ENCODE measurements at regions not wholly inside any gene's neighbourhood (a gene's known extent, or its start where the extent isn't known, plus 50 kb on each side); places are given as distances from the start of the nearest gene placed in this dataset.

DNA sequence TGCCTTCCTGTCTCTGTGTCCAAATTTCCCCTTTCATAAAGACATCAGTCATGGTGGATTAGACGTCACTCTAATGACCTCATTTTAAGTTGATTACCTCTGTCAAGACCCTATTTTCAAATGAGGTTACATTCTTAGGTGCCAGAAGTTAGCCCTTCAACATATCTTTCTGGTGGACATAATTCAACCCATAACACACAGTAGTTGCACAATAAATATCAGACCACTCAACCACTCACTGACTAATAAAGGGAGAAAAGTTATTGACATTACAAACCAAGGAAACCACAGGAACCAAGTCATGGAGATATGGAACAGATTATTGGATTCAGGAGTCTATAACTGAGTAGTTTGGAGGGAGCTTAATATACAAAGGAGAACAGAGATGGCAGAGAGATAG lies 377.4 kb upstream of the ACVR2A start:
- Histone ChIP-seq H3K9me3 (no peaks in the 10 kb centered on the region), H3K4me1 (no peaks in the 10 kb centered on the region), H3K27ac (no peak overlapping the region), H3K27me3 (no peaks in the 10 kb centered on the region), H3K4me3 (no peak overlapping the region), H3K36me3 (no peaks in the 10 kb centered on the region)
- no peak for TF ChIP-seq CTCF (IDR thresholded peaks at IDR 0.05)
- DNase-seq (no peak), ATAC-seq (no peak)
- intact Hi-C loops (cut with DNase I) = no loop called here

DNA sequence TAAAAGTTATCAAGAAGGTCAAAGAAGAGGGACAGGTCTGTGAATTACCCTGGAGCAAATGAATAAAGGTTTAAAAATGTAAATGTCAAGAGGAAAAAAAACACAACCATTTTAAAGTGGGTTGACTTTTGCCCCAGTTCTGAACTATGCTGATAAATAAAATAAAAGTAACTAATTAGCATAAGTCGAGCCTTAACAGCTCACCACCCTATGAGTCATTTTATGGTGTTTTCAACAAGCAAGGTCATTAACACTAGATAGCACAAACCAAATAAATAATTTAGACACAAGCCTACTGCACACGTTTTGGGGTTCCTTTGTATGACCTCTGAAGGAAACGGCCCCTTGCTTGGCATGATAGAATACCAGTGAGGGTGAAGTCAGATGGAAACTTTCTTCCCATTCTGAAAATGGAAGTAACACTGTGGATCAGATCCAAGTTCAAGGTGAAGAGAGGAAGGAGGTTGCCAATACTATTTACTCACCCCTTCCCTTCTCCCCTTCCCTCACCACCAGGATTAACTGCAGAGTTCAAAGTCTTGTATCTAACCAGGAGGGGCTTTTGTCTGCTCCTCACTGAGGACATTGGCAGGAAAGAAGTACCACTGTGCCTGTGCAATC lies 380.0 kb upstream of the ACVR2A start:
- ATAC-seq = no peak
- H3K9me3 ChIP-seq = no peaks in the 10 kb centered on the region
- no peak overlapping the region for H3K27ac ChIP-seq
- H3K36me3 ChIP-seq = no peaks in the 10 kb centered on the region
- intact Hi-C loops (cut with DNase I) = no loop called here
- no peak overlapping the region for H3K4me3 ChIP-seq
- TF ChIP-seq CTCF (IDR thresholded peaks at IDR 0.05) = no peak
- no peaks in the 10 kb centered on the region for H3K4me1 ChIP-seq
- no peaks in the 10 kb centered on the region for H3K27me3 ChIP-seq
- no peak for DNase-seq

- Histone ChIP-seq H3K27ac (no peak overlapping the region), H3K27me3 (no peaks in the 10 kb centered on the region), H3K4me3 (no peak overlapping the region), H3K36me3 (no peaks in the 10 kb centered on the region), H3K9me3 (no peaks in the 10 kb centered on the region), H3K4me1 (no peaks in the 10 kb centered on the region)
- intact Hi-C loops (cut with DNase I) = no loop called here
- no peak for DNase-seq
- TF ChIP-seq CTCF (IDR thresholded peaks at IDR 0.05) = no peak
- peak; percentile 16 for ATAC-seq
Measured at GRCh38 chr2:147463881-147464520, 380.8 kb upstream of the ACVR2A start.

GRCh38 chr2:147460155-147460554 lies 384.7 kb upstream of the ACVR2A start:
- no peak for TF ChIP-seq CTCF (IDR thresholded peaks at IDR 0.05)
- no peak overlapping the region for H3K4me3 ChIP-seq
- H3K36me3 ChIP-seq = no peaks in the 10 kb centered on the region
- ATAC-seq (no peak), DNase-seq (no peak)
- intact Hi-C loops (cut with DNase I) = no loop called here
- no peak overlapping the region for H3K27ac ChIP-seq
- no peaks in the 10 kb centered on the region for H3K9me3 ChIP-seq
- H3K27me3 ChIP-seq = no peaks in the 10 kb centered on the region
- H3K4me1 ChIP-seq = no peaks in the 10 kb centered on the region

DNA sequence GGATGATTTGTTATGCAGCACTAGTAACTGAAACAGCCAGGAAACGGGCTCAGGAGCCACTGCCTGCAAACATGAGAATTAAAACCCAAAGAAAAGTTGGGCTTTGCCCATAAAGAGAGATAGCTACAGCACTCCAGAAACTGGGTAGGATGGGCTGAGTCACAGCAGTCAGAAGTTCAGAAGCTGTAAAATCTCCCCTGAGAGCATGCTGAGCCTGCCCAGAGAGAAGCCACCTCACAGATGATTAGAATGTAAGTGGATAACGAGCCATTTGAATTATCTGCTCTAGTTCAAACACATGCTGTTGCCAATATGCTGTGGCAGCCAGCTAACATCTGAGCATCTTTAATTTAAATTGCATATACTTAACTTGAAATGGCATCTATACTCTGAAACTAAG lies 388.1 kb upstream of the ACVR2A start:
- intact Hi-C loops (cut with DNase I) = no loop called here
- Histone ChIP-seq H3K4me3 (no peak overlapping the region), H3K27me3 (no peaks in the 10 kb centered on the region), H3K9me3 (no peaks in the 10 kb centered on the region), H3K4me1 (no peaks in the 10 kb centered on the region), H3K27ac (no peak overlapping the region), H3K36me3 (no peaks in the 10 kb centered on the region)
- DNase-seq (no peak), ATAC-seq (no peak)
- TF ChIP-seq CTCF (IDR thresholded peaks at IDR 0.05) = no peak

Measured in left lung (tissue), 4 donors.